ENCODE measurements at regions not wholly inside any gene's neighbourhood (a gene's known extent, or its start where the extent isn't known, plus 50 kb on each side); places are given as distances from the start of the nearest gene placed in this dataset.

DNA sequence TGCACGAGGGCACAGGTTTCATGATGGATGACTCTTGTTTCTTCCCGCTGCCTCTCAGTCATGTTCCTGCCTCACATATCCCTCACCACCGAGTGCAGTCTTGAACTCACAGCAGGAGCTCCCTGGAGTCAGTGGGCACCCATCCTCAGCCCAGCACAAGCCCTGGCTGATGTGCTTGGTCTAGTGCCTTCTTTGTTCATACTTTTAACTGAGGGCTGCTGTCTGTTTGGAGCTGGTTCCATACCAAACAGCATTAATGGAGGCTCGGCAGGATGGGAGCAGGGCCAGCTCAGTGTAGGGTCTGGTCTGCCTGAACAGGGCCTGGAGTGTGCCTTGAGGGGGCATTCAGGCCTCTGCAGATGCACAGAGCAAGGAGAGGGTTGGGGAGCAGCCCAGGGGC, 54.5 kb upstream of the GLI2 start:
- DNase-seq, result no peak
- Histone ChIP-seq H3K36me3 (replicated peaks; ENCODE audit: control insufficient read depth, insufficient read depth, low read length) (no peaks in the 10 kb centered on the region), H3K4me3 (ENCODE audit: insufficient read depth, low read depth, low read length) (no peak overlapping the region), H3K27me3 (ENCODE audit: control insufficient read depth, insufficient read depth, low read length) (peaks cover 1% of the 10 kb centered on the region; the same call in 1 of the 2 replicates)

DNA sequence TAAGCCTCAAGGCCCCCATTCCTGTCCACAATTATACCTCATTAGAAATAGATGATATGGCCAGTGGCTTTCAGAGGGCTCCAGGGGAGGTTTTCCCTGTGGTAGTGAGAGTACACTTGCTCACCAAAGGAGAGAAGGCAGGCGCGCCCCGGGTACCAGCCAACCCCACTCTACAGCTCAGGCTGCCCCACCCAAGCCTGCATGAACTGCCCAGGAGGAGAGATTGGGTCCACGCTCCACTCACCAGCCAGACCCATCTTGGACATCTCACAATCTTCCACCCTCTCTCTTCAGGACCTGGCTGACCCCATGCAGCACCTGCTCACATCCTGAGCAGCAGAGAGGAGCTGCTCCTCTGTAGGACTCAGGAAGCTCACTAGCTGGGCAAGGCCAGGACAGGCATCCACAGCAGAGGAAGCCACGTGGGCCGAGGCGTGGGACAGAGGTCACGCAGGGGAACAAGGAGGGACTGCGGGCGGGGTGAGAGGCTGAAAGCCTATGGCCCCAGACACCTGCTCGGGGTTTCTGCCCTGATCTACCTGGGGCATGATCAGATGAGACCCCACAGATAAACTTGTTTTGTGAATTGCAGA, 53.9 kb upstream of the GLI2 start:
- no peak for DNase-seq
- no peaks in the 10 kb centered on the region for H3K36me3 ChIP-seq (replicated peaks; ENCODE audit: control insufficient read depth, insufficient read depth, low read length)
- H3K27me3 ChIP-seq (ENCODE audit: control insufficient read depth, insufficient read depth, low read length), result peaks cover 1% of the 10 kb centered on the region; the same call in 1 of the 2 replicates
- no peak overlapping the region for H3K4me3 ChIP-seq (ENCODE audit: insufficient read depth, low read depth, low read length)

DNA sequence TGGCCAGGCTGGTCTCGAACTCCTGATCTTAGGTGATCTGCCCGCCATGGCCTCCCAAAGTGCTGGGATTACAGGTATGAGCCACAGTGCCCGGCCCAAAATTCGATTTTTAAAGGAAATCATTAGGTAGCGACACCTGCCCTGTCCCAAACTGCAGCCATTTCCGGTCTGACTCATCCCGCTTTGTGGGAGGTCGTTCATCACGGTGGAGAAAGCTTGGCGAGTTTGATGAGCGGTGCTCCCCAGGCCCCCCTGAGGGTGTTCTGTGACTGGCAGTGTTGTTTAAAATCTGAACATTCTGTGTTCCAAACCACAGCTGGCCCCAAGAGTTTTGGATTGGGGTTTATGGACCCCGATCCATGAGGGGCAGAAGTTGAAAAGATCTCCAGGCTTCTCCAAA, 53.0 kb upstream of the GLI2 start:
- Histone ChIP-seq H3K27me3 (ENCODE audit: control insufficient read depth, insufficient read depth, low read length) (peaks cover 1% of the 10 kb centered on the region), H3K36me3 (replicated peaks; ENCODE audit: control insufficient read depth, insufficient read depth, low read length) (no peaks in the 10 kb centered on the region)
- DNase-seq, result no peak

DNA sequence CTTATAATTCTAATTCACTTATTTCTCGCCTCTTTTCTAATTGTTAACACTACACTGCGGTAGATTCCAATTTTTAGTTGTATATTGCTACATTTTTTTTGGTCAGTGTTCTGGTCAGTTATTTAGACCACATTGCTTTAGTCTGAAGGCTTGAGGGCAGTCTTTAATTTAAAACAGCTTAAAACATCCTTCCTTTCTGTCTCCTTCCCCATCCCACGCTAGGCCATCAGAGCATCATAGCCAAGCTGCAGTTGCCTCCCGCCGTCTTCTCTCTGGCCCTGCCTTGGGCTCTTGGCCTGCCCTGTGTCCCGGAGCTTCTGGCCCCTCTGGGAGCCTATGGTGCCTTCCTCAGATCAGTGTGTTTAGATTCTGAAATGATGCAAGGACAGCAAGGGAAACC, 52.6 kb upstream of the GLI2 start:
- H3K36me3 ChIP-seq (replicated peaks; ENCODE audit: control insufficient read depth, insufficient read depth, low read length), result no peaks in the 10 kb centered on the region
- H3K27me3 ChIP-seq (ENCODE audit: control insufficient read depth, insufficient read depth, low read length), result peaks cover 1% of the 10 kb centered on the region
- no peak for DNase-seq
- no peak overlapping the region for H3K4me3 ChIP-seq (ENCODE audit: insufficient read depth, low read depth, low read length)

More for the DNA sequence above, 53.0 kb upstream of the GLI2 start:
- no peak overlapping the region for H3K4me3 ChIP-seq (ENCODE audit: insufficient read depth, low read depth, low read length)

DNA sequence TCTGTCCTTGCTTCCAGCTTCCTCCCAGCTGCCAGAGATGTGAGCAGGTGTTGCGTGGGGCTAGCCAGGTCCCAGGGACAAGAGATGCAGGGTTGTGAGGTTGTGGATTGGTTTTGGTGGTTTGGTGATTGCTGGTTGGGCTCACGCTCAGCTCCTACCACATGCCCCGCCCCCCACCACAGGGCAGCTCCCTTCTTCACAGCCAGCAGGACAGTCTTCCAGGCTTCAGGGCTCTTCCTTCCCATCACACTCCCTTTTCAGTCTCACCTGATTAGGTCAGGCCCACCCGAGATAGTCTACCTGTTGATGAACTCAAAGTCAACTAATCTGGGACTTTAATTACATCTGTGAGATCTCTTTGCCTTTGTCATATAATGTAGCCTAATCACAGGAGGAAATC, 52.0 kb upstream of the GLI2 start:
- Histone ChIP-seq H3K27me3 (ENCODE audit: control insufficient read depth, insufficient read depth, low read length) (peaks cover 1% of the 10 kb centered on the region), H3K36me3 (replicated peaks; ENCODE audit: control insufficient read depth, insufficient read depth, low read length) (no peaks in the 10 kb centered on the region), H3K4me3 (ENCODE audit: insufficient read depth, low read depth, low read length) (no peak overlapping the region)
- no peak for DNase-seq

DNA sequence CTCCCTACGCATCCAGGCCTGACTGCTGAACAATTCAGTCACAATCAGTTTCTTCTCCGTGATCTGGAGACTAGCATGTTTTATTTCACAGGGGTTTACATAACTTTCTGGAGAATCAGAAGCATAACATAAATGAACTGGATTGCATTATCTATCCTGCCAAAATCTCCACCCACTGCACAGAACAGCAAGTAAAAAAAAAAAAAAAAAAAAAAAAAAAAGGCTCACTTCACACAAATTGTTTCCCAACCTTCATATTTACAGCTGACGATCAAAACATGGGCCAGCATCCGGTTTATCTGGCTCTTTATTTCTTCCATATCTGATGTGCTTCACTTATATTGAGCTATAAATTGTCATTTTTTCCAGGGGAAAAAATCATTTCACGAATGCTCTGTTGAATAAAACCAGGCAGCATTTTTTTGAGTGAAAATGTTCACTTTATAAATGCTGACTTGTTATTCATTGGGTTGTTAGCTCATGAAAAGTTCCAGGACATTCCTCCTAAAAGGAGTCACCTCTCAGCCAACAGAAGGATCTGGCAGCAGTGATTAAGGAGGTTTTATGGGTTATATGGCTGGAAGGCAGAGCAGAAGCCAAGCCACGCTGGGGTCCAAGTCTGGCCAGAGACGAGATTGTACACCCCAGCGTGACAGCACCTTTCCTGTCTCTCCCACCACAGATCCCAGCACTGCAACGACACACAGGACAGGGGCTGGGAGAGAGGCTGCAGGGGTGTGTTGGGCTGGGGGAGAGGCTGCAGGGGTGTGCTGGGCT, 51.2 kb upstream of the GLI2 start:
- Histone ChIP-seq H3K27me3 (ENCODE audit: control insufficient read depth, insufficient read depth, low read length) (peaks cover 1% of the 10 kb centered on the region), H3K36me3 (replicated peaks; ENCODE audit: control insufficient read depth, insufficient read depth, low read length) (no peaks in the 10 kb centered on the region), H3K4me3 (ENCODE audit: insufficient read depth, low read depth, low read length) (no peak overlapping the region)
- no peak for DNase-seq

DNA sequence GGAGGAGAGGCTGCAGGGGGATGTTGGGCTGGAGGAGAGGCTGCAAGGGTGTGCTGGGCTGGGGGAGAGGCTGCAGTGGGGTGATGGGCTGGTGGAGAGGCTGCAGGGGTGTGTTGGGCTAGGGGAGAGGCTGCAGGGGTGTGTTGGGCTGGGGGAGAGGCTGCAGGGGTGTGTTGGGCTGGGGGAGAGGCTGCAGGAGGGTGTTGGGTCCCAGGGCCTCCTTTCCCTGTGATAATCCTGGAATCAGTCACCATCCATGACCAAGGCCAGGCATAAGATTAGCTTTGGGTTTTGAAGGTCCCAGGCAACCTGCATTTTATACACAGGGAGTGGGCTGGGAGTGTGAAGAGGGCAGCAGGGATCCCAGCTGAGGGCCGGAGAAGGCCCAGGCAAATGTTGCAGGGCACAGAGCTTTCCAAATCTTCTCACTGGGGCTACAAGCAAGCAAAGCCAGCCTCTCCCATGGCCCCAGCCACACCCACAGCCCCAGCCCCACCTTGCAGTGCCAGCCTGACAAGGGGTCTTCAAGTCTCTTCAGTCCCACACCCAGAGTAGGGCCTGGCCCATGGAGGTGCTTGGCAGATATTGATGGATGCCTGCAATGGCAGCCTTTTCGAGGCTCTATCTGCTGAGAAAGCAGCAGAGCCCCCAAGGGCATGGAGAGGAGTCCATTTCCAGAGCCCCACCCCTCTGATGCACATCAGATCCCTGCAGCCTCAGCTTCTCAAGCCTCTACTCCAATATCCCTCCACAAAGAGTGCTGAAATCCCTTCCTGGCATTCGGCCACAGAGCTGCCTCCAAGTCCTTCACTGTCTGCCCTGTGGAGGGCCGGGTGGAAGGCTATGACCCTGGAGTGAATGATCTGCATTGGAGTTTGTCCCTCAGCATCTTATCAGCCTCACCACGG, 50.3 kb upstream of the GLI2 start:
- Histone ChIP-seq H3K27me3 (ENCODE audit: control insufficient read depth, insufficient read depth, low read length) (no peaks in the 10 kb centered on the region; the same call in 1 of the 2 replicates), H3K4me3 (ENCODE audit: insufficient read depth, low read depth, low read length) (no peak overlapping the region), H3K36me3 (replicated peaks; ENCODE audit: control insufficient read depth, insufficient read depth, low read length) (no peaks in the 10 kb centered on the region)
- no peak for DNase-seq

All from H7 (cell line).